Hepatocyte (in vitro differentiated cells): ENCODE measurements at regions not wholly inside any gene's neighbourhood (a gene's known extent, or its start where the extent isn't known, plus 50 kb on each side); places are given as distances from the start of the nearest gene placed in this dataset.

Experiments
- DNase-seq: peaks from one replicate; pipeline ENCODE4 v3.0.0-alpha.2; 2016; ENCODE audit warnings: low spot score
- H2AFZ ChIP-seq: fragments of 200-600 bp; sonication (generic); 2 replicates; pipeline ENCODE4 v1.6.0; 2016; ENCODE audit warnings: antibody characterized with exemption, mild to moderate bottlenecking
- H3K27ac ChIP-seq: fragments of 200-600 bp; sonication (generic); 2 replicates; pipeline ENCODE4 v1.5.1; 2016; ENCODE audit warnings: mild to moderate bottlenecking
- H3K27me3 ChIP-seq: fragments of 200-600 bp; sonication (generic); 2 replicates; pipeline ENCODE4 v1.6.1; 2016
- H3K36me3 ChIP-seq: fragments of 200-600 bp; sonication (generic); replicated peaks from 2 replicates; pipeline ENCODE4 v1.5.1; 2016; ENCODE audit warnings: low read depth; ENCODE audit not compliant: insufficient read depth
- H3K4me1 ChIP-seq: fragments of 200-600 bp; sonication (generic); 2 replicates; pipeline ENCODE4 v1.5.1; 2016; ENCODE audit warnings: mild to moderate bottlenecking, moderate library complexity; ENCODE audit not compliant: insufficient read depth
- H3K4me2 ChIP-seq: fragments of 200-600 bp; sonication (generic); 2 replicates; pipeline ENCODE4 v1.6.0; 2016
- H3K4me3 ChIP-seq: fragments of 200-600 bp; sonication (generic); 2 replicates; pipeline ENCODE4 v1.5.1; 2016; ENCODE audit warnings: mild to moderate bottlenecking
- H3K79me2 ChIP-seq: fragments of 200-600 bp; sonication (generic); 2 replicates; pipeline ENCODE4 v1.6.0; 2017; ENCODE audit warnings: mild to moderate bottlenecking
- H3K9me2 ChIP-seq: fragments of 200-600 bp; sonication (generic); replicated peaks from 2 replicates; pipeline ENCODE4 v1.6.0; 2017; ENCODE audit warnings: mild to moderate bottlenecking; ENCODE audit not compliant: insufficient read depth
- H3K9me3 ChIP-seq: fragments of 200-600 bp; sonication (generic); 2 replicates; pipeline ENCODE4 v1.5.1; 2016; ENCODE audit warnings: low read depth, mild to moderate bottlenecking
- H4K20me1 ChIP-seq: fragments of 200-600 bp; sonication (generic); 2 replicates; pipeline ENCODE4 v1.6.0; 2016; ENCODE audit warnings: mild to moderate bottlenecking; ENCODE audit not compliant: insufficient read depth, poor library complexity, severe bottlenecking
- EZH2 ChIP-seq: fragments of 200-600 bp; sonication (generic); IDR thresholded peaks from 2 replicates; pipeline ENCODE4 v1.6.1; 2016; ENCODE audit warnings: antibody characterized with exemption, mild to moderate bottlenecking, borderline replicate concordance
- EZH2phosphoT487 ChIP-seq: fragments of 200-600 bp; sonication (generic); IDR thresholded peaks from one replicate; pipeline ENCODE4 v1.6.1; 2018; ENCODE audit warnings: antibody characterized with exemption, mild to moderate bottlenecking, low read depth, moderate library complexity; ENCODE audit not compliant: unreplicated experiment, severe bottlenecking
- WGBS: methylation state at CpG from one replicate; pipeline ENCODE4 v1.1.6; 2016; ENCODE audit warnings: low lambda C conversion rate; ENCODE audit errors: missing lambda C conversion rate; 5-methylcytosine and 5-hydroxymethylcytosine counted together
- TF ChIP-seq, protein P1 (sequence below): fragments of 200-600 bp; sonication (generic); IDR thresholded peaks from 2 replicates; pipeline ENCODE4 v1.5.1; 2016; ENCODE audit warnings: antibody characterized with exemption, mild to moderate bottlenecking; ENCODE audit not compliant: poor library complexity

DNA sequence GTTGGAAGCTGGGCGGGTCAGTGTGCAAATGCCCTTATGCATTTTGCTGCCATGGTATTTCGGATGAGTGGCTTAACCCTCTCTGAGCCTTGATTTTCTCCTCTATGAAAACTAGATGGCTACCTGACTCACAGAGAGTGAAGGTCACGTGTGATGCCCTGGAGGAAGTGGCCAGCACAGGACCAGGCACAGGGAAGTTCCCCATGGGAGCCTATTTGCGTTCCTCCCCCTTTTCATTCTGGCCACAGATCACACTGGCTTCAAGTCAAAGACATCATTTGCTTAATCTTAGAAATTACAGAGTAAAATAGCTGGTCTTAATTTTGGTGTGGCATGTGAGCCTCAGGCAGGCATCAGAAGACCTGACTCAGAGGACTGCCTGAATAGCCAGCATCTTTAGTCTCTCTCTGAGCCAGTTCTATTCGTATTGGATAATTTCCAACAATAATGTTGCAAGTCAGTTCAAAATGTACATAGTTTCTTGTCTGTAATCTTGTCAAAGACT is 57.6 kb upstream of the CD302 start:
- no peak overlapping the region for H3K27ac ChIP-seq
- no peaks in the 10 kb centered on the region for H3K27me3 ChIP-seq
- no peak overlapping the region for H3K4me2 ChIP-seq
- no peak for TF ChIP-seq EZH2
- TF ChIP-seq EZH2phosphoT487: no peak
- TF ChIP-seq, protein P1, sequence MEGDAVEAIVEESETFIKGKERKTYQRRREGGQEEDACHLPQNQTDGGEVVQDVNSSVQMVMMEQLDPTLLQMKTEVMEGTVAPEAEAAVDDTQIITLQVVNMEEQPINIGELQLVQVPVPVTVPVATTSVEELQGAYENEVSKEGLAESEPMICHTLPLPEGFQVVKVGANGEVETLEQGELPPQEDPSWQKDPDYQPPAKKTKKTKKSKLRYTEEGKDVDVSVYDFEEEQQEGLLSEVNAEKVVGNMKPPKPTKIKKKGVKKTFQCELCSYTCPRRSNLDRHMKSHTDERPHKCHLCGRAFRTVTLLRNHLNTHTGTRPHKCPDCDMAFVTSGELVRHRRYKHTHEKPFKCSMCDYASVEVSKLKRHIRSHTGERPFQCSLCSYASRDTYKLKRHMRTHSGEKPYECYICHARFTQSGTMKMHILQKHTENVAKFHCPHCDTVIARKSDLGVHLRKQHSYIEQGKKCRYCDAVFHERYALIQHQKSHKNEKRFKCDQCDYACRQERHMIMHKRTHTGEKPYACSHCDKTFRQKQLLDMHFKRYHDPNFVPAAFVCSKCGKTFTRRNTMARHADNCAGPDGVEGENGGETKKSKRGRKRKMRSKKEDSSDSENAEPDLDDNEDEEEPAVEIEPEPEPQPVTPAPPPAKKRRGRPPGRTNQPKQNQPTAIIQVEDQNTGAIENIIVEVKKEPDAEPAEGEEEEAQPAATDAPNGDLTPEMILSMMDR: no peak
- H4K20me1 ChIP-seq: no peaks in the 10 kb centered on the region
- no peaks in the 10 kb centered on the region for H3K9me3 ChIP-seq
- H3K4me1 ChIP-seq: no peaks in the 10 kb centered on the region
- no peak overlapping the region for H2AFZ ChIP-seq
- no peak for DNase-seq
- no peak overlapping the region for H3K4me3 ChIP-seq
- H3K36me3 ChIP-seq: no peaks in the 10 kb centered on the region
- H3K9me2 ChIP-seq: no peaks in the 10 kb centered on the region
- 95% methylated on average over 5 of the region's 5 CpGs for WGBS
- H3K79me2 ChIP-seq: no peaks in the 10 kb centered on the region

DNA sequence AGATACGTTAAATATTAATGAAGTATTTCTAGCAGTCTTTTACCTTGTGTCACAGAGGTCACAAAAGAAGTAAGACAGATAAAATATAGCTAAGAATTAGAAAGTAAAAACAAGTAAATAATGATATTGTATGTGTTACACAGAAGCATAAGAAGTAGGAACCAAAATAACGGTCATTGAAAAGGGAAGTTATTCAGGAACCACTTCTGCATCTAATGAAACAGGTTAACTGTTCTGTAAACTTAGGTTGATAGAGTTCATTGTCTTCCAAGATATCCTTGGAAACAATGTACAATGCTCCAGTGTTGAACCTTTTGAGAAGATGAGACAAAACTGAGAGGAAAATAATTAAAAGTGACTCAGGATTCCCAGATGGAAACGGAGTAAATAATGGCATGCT is 57.1 kb upstream of the CD302 start:
- Histone ChIP-seq H3K4me3 (no peak overlapping the region), H3K36me3 (no peaks in the 10 kb centered on the region), H3K27ac (no peak overlapping the region), H3K79me2 (no peaks in the 10 kb centered on the region), H3K9me2 (no peaks in the 10 kb centered on the region), H3K9me3 (no peaks in the 10 kb centered on the region), H3K27me3 (no peaks in the 10 kb centered on the region), H3K4me1 (no peaks in the 10 kb centered on the region), H3K4me2 (no peak overlapping the region), H2AFZ (no peak overlapping the region), H4K20me1 (no peaks in the 10 kb centered on the region)
- no peak for DNase-seq
- TF ChIP-seq, protein P1: no peak
- TF ChIP-seq EZH2phosphoT487 (no peak), EZH2 (no peak)
- 86% methylated on average over 3 of the region's 3 CpGs for WGBS

DNA sequence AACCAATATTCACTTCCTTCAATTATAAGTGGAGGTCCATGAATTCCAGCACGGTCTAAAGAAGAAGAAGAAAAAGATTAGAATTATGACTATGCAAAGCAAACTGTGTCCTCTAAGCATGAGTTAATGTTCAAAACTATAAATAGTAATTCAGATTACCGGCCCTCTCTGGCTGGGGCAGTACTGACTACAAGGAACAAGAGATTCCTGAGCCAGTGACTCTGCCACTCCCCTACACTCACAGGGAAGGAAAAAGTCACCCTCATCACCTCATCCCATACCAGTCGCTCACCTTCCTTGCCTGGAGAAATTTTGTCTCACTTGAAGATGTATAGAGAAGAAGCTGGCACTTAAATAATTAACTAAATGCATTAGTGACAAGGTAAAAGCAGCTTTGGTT is 56.5 kb upstream of the CD302 start:
- TF ChIP-seq EZH2phosphoT487: no peak
- TF ChIP-seq EZH2: no peak
- TF ChIP-seq, protein P1: no peak
- Histone ChIP-seq H3K4me1 (no peaks in the 10 kb centered on the region), H3K4me3 (no peak overlapping the region), H3K36me3 (no peaks in the 10 kb centered on the region), H3K4me2 (no peak overlapping the region), H3K27ac (no peak overlapping the region), H3K27me3 (no peaks in the 10 kb centered on the region), H3K9me2 (no peaks in the 10 kb centered on the region), H4K20me1 (no peaks in the 10 kb centered on the region), H3K79me2 (no peaks in the 10 kb centered on the region), H2AFZ (no peak overlapping the region), H3K9me3 (no peaks in the 10 kb centered on the region)
- no peak for DNase-seq
- 82% methylated on average over 3 of the region's 3 CpGs for WGBS

DNA sequence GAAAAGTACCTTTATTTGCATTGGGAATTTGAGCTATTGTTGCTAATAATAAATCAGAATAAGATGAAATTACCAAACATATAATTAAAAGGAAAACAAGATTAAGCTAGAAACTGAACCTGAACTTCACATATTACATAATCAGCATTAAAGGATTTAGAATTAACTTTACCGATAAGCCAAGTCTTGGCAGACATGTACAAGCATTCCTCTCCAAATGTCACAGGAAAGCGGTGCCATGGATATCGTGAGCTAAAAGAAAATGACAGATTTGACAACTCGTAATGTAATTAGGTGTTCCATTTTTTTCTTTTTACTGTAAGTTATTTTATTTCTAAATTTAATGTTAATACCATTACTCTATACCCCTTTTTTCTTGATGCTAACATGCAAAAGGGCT is 55.1 kb upstream of the CD302 start:
- WGBS: 86% methylated on average over 4 of the region's 4 CpGs
- no peak overlapping the region for H3K4me2 ChIP-seq
- no peaks in the 10 kb centered on the region for H3K27me3 ChIP-seq
- H3K9me2 ChIP-seq: no peaks in the 10 kb centered on the region
- H3K4me1 ChIP-seq: no peaks in the 10 kb centered on the region
- no peaks in the 10 kb centered on the region for H3K79me2 ChIP-seq
- H4K20me1 ChIP-seq: no peaks in the 10 kb centered on the region
- no peak overlapping the region for H3K27ac ChIP-seq
- H3K9me3 ChIP-seq: no peaks in the 10 kb centered on the region
- no peak overlapping the region for H3K4me3 ChIP-seq
- DNase-seq: no peak
- H3K36me3 ChIP-seq: no peaks in the 10 kb centered on the region
- TF ChIP-seq, protein P1: no peak
- TF ChIP-seq EZH2: no peak
- TF ChIP-seq EZH2phosphoT487: no peak
- H2AFZ ChIP-seq: no peak overlapping the region
